HK-2 (cell line): ENCODE measurements at regions not wholly inside any gene's neighbourhood (a gene's known extent, or its start where the extent isn't known, plus 50 kb on each side); places are given as distances from the start of the nearest gene placed in this dataset.
"Not testable (repeated sequence)": the region's sequence is repeated elsewhere in the genome, so short reads cannot be mapped to it uniquely, and the experiment has no call there.

Experiments used
- DNase-seq: peaks from one replicate; pipeline ENCODE4 v3.0.0-alpha.2; 2018; ENCODE audit not compliant: unreplicated experiment

DNA sequence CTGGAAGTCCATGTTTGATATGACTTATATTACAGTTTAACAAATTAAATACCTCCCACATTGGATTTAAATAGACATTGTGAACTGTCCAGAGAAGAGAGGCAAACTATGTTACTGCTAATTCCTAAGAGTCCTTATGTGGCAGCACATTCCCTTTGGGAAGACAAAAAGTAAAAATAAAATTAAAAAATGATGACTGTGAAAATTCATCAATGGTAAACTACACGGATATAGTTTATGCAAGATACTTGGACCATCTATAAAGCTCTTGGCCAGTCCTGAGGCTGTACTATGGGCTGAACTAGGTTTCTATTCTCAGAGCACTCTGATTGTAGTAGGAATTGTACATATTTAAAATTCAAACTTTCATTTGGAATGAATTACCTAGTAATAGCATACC, 206.4 kb downstream of the LRRK2 start:
- no peak for DNase-seq

- DNase-seq = no peak
Observed at GRCh38 chr12:40435251-40435650, 210.5 kb downstream of the LRRK2 start.

- DNase-seq = no peak
Observed at GRCh38 chr12:40435951-40436350, 211.2 kb downstream of the LRRK2 start.

DNA sequence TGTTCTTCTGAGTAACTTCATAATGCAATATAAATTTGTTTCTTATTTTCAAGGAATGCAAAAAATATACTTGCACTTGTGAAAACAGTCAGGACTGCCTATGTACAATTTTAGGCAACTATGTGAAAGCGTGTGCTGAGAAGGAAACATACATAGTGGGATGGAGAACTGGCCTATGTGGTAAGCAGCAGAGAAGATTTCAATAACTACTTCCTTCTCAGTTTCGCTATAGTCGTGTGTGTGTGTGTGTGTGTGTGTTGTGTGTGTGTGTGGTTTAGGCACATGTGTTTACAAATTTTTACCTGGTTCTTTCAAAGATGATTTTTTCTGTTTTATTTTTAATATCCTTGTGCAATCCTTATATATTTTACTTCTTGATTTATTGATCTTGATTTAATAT, 211.8 kb downstream of the LRRK2 start:
- no peak for DNase-seq

- DNase-seq = no peak
Observed at GRCh38 chr12:40439771-40440492, 215.1 kb downstream of the LRRK2 start.

DNA sequence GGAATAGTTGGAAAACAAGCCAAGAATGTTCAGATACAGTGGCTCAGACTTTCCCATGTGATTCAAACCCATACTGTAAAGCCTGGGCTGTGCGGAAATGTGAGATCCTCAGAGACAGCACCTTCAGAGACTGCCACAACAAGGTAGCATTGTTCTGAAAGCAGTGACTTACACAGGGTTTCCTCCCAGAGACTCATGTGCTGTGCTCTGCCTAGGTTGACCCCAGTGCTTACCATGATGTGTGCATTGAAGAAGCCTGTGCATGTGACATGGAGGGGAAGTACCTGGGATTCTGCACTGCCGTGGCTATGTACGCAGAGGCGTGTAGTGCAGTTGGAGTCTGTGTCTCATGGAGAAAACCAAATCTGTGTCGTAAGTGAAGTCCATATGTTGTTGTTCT, 219.4 kb downstream of the LRRK2 start:
- no peak for DNase-seq

GRCh38 chr12:40446385-40446784, 221.6 kb downstream of the LRRK2 start:
- DNase-seq = no peak

- not testable (repeated sequence) for DNase-seq
Observed at GRCh38 chr12:40448523-40448922, 223.7 kb downstream of the LRRK2 start.

DNA sequence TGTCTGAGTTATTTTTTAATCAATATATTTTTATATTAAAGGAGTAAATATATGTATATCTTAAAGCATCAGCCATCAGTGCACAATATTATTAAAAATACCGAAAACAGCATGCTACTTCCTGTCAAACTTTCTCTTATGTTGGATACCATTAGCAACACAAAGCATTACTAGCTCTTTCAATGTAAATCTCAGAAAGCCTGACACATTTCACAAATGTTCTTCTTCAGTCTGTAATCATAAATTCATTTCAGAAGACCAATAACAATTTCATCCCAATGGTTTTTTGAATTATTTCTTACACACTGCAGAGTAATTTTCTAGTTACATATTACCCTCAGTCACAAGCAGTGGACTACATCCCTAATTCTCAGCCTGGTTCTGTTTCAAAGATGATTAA, 226.9 kb downstream of the LRRK2 start:
- DNase-seq = no peak

DNA sequence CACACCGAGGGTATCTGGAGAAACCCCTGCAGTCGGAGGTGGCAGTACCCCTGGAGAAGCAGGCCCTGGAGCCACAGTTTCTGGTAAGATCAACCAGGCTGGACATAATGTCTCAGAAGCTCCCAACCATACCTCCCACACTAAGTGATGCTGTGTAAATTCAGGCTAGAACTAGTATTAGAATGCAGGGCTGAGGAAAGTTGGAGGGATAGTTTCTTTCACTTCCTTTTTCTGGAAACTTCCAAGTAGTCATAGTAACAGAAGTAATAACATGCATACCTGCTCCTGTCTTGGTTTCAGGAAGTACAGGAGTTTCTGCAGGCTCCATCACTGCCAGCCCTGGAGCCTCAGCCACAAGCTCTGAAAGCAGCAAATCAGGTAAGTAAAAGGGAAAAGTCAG, 228.1 kb upstream of the CNTN1 start:
- no peak for DNase-seq

- DNase-seq = no peak
Observed at GRCh38 chr12:40469736-40470135, 222.5 kb upstream of the CNTN1 start.

DNA sequence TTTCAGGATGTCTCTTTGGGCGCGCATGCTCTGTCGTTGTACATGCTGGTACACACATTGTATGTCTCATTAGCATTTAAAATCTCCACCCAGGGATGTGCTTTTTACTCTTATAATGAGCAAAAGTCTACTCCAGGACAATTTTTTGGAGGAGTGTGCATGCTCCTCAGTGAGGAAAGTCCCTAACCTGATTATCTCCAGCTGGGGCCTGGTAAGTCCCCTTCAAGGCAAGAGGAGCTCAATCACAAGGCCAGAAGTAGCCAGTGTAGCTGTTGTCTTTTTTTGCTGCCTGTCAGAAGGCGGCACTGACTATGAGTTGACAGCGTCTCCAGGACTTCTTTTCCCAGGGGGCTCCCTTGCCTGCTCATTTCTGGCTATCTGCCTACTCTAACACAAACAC, 218.3 kb upstream of the CNTN1 start:
- no peak for DNase-seq

DNA sequence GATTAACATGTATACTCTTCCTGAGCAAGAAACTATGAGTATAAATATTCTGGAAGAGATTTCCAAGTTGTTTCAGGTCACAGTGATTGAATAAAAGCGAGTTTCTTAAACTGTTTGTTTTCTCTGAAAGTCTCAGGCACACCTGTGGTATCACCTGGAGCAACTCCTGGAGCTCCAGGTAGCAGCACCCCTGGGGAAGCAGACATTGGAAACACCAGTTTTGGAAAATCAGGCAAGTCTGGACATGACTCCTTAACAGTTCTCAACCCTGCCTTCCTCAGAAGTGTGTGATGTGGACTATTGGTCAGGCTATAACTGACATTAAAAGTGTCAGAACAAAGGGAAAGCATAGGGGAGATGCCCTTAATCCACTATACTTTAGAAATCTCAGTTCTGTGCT, 217.6 kb upstream of the CNTN1 start:
- no peak for DNase-seq

DNA sequence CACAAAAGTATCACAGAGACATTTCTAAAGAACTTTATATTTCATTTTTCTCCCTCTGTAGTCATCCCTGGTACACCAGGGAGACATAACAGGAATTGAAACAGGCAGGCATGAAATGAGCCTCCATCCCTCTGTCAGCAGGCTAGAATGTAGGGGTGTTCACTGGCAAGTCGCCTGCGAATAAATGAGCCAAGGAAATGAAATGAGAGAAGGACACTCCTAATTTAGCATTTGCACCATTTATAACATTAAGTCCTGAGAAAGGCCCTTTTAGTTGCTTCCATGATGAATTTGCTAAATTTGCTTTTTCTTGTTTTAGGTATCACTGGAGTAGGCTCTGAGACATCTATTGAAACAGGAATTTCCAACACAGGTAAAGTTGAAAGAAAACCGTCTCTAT, 192.4 kb upstream of the CNTN1 start:
- DNase-seq = no peak

DNA sequence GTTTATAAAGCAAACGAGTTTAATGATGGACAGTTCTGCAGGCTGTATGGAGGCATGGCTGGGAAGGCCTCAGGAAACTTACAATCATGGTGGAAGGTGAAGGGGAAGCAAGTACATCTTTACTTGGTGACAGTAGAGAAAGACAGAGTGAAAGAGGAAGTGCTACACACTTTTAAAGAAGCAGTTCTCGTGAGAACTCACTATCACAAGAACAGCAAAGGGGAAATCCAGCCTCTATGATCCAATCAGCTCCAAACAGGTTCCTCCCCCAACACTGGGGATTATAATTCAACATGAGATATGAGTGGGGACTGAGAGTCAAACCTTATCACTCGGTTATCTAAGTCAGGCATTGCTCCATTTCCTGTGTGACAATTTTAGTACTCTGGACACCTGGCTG, 189.9 kb upstream of the CNTN1 start:
- DNase-seq = no peak

DNA sequence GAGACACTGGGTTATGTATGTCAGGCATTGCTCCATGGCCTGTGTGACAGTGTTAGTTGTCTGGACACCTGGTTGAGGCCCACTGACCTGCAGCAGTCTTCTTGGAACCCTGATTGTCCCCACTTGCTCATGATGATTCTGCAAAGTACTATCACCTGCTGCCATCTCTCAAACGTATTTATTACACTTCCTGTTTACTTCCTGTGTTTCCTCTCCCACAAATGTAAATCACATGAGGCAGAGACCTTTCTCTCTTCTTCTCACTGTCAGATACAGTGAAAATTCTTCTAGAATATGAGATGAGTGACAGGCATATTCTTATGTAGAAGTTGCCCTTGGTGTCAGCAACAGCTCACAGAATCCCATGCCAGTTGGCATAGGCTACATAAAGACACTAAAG, 186.9 kb upstream of the CNTN1 start:
- no peak for DNase-seq

DNA sequence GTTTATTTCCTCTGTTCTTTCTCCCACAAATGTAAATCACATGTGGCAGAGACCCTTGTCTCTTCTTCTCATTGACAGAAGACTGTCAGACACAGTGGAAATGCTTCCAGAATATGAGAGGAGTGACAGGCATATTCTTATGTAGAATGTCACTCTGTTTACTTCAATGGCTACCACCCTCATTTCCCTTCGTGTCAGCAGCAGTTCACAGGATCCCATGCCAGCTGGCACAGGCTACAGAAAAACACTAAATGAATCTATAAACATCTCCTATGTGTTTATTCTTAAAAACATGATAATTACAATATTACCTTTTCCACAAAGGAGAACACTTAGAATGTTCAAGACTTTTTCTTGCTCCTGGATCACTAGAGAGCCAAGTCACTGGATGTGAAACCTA, 183.8 kb upstream of the CNTN1 start:
- no peak for DNase-seq

GRCh38 chr12:40511341-40511740, 180.9 kb upstream of the CNTN1 start:
- no peak for DNase-seq

DNA sequence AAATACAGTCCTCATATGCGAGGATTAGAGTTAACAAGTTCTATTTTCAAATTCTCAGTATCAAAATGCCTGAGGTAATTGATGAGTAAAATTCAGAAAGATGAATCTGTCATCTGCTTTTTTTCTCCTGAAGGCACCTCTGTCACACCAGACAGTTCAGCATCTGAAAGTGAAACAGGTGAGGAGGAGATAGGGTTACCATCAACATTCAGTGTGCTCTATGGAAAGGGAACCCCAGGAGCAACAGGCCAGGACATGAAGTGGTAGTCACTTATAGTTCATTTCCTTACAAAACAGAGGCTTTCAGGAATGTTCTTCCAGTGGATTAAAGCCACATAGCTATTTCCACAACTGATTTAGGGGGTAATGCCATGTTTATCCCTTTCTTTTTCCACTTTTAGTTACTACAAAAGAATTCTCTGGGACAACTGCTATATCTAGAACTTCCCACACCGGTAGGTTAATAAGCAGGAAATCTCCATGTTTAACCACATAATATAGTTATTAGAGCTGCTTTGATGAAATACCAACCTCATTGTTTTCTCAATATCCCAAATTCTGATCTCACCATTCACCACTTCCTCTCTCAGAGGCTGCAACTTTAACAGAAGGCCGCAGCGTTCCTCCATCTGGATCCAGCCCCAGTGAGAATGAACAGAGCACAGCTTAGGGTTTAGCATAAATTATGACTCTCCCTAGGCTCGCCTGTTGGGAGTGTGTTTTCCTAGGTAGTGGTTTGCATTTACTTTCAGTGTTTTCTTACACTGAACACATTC, 177.0 kb upstream of the CNTN1 start:
- no peak for DNase-seq

GRCh38 chr12:40522837-40523236, 169.4 kb upstream of the CNTN1 start:
- DNase-seq = no peak

- no peak for DNase-seq
Observed at GRCh38 chr12:40525054-40525453, 167.2 kb upstream of the CNTN1 start.

- no peak for DNase-seq
Observed at GRCh38 chr12:40534828-40535227, 157.4 kb upstream of the CNTN1 start.

GRCh38 chr12:40551466-40551865, 140.8 kb upstream of the CNTN1 start:
- no peak for DNase-seq

GRCh38 chr12:40552868-40553267, 139.4 kb upstream of the CNTN1 start:
- no peak for DNase-seq
